NCI-H128 (cell line): ENCODE measurements at regions not wholly inside any gene's neighbourhood (a gene's known extent, or its start where the extent isn't known, plus 50 kb on each side); places are given as distances from the start of the nearest gene placed in this dataset.

ENCODE experiments used
- DNase-seq: peaks from one replicate; lab custom pipeline; 2025; ENCODE audit not compliant: unreplicated experiment; lab: John Stamatoyannopoulos, UW

- DNase-seq = no peak
Measured at GRCh38 chr2:126518196-126518595, 137.8 kb upstream of the GYPC start.

- DNase-seq = no peak
Measured at GRCh38 chr2:126527836-126528490, 128.0 kb upstream of the GYPC start.

GRCh38 chr2:126531029-126531428 lies 124.9 kb upstream of the GYPC start:
- no peak for DNase-seq

GRCh38 chr2:126534478-126534877 lies 121.5 kb upstream of the GYPC start:
- no peak for DNase-seq

GRCh38 chr2:126535408-126535807 lies 120.5 kb upstream of the GYPC start:
- no peak for DNase-seq

GRCh38 chr2:126536605-126537200 lies 119.3 kb upstream of the GYPC start:
- DNase-seq = no peak

GRCh38 chr2:126539101-126539500 lies 116.9 kb upstream of the GYPC start:
- DNase-seq = no peak

- no peak for DNase-seq
Measured at GRCh38 chr2:126542247-126542646, 113.7 kb upstream of the GYPC start.

- no peak for DNase-seq
Measured at GRCh38 chr2:126543081-126543480, 112.9 kb upstream of the GYPC start.

- no peak for DNase-seq
Measured at GRCh38 chr2:126558029-126558428, 97.9 kb upstream of the GYPC start.

GRCh38 chr2:126568734-126569133 lies 87.2 kb upstream of the GYPC start:
- no peak for DNase-seq

GRCh38 chr2:126571403-126571802 lies 84.6 kb upstream of the GYPC start:
- no peak for DNase-seq

- DNase-seq = no peak
Measured at GRCh38 chr2:126575631-126576030, 80.3 kb upstream of the GYPC start.

GRCh38 chr2:126579868-126580267 lies 76.1 kb upstream of the GYPC start:
- DNase-seq = no peak

- no peak for DNase-seq
Measured at GRCh38 chr2:126586317-126586716, 69.6 kb upstream of the GYPC start.

GRCh38 chr2:126599062-126599461 lies 56.9 kb upstream of the GYPC start:
- DNase-seq = no peak

GRCh38 chr2:126600742-126601141 lies 55.2 kb upstream of the GYPC start:
- DNase-seq = no peak

- DNase-seq = no peak
Measured at GRCh38 chr2:126602334-126602733, 53.6 kb upstream of the GYPC start.
